ENCODE measurements at regions not wholly inside any gene's neighbourhood (a gene's known extent, or its start where the extent isn't known, plus 50 kb on each side); places are given as distances from the start of the nearest gene placed in this dataset.

DNA sequence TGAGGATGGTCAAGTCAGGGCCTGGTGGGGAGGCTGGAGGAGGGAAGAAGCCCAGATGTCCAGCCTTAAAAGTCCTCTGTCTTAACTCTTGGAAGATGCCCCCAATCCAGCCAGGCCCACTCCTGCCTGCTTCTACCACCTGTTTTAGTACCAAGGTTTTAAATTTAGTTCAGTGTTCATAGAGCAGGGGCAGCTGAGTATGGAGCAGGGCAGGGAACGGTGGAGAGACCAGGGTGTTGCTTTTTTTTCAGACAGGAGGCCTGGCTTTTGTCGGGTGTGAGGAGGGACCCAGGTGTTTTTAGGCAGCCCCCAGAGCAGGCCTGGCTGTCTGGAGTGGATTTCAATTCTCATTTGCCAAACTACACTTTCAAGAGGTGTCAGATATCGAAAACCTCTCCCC is 278.8 kb downstream of the CDC5L start:
- intact Hi-C loops (cut with micrococcal nuclease), result no loop called here
- no peak for DNase-seq

DNA sequence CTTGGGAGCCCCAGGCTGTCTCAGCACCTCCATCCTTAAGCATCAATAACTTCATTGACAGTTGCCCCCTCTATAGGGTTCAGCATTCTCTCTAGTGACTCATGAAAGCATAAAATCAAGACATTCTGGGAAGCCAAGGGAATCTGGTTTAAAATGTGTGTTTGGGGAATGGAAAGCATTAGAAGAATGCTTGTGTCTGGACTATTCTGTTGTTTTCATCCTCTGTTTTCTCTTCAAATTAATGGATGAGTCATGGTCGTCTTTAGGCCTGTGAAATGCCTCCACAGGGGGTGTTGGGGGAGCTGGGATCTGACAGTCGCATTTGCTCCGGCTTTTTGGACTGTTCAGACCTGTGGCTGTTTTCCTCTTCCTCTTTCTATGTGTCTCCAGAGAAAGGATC is 279.7 kb downstream of the CDC5L start:
- ATAC-seq (no peak), DNase-seq (no peak)
- intact Hi-C loops (cut with micrococcal nuclease), result no loop called here

More for the DNA sequence above, 278.8 kb downstream of the CDC5L start:
- ATAC-seq, result no peak

DNA sequence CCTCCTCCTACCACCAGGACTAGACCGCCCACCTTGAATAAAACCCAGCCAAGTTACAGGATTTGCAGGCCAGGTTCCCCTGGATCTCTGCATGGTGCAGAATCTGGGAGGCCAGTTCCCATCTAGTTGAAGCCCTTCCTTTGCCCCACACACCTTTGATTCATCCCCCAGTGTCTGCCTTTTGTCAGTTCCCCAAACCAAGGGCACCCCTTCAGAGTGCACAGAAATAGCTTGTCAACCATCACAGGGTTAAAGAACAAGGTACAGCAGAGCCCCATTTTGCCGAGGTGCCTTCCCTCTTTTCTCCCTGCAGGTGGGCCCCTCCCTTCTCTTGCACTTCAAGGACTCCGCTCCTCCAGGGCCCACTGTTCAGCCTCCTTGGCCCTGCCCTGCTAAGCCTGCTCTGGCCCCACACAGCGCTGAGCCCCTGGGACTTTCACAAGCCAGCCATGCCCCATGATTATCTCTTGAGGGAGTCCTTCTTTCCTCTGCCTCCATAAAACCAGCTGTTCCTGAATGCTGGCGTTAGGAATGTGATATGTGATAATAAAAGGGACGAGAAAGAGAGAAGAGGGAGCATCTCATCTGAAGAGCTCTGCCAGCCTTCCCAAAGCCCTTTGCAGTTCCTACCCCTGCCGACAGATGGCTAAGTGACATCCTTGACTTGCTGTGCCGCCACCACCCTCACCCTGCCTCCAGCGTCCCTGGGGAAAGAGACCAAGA is 280.3 kb downstream of the CDC5L start:
- DNase-seq, result no peak
- intact Hi-C loops (cut with micrococcal nuclease), result no loop called here

DNA sequence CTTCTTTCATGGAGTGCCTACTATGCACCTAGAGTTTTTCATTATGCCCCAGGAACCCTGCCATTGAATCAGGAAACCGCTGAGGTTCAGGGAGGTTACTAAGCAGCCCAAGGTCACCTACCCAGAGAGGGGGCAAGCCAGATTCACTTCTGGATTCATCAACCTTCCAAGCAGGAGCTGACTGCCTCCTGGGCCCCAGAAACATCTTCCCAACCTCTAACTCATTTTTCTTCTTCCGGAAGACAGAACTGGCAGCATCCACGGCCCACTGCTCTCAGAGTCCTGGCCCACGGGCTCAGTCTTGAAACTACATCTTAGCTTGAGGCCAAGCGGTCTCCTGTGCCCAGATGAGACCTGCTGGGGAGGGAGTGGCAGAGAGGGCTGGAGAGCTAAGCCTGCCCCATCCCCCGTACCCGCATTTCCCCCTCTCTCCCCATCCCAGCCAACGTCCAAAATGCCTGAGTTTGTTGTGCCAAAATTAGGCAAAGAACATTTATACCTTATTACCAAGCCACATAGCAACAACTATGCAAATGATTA is 281.0 kb downstream of the CDC5L start:
- intact Hi-C loops (cut with micrococcal nuclease), result no loop called here
- ATAC-seq (no peak), DNase-seq (no peak)

More for the DNA sequence above, 280.3 kb downstream of the CDC5L start:
- ATAC-seq, result peak; percentile 41

DNA sequence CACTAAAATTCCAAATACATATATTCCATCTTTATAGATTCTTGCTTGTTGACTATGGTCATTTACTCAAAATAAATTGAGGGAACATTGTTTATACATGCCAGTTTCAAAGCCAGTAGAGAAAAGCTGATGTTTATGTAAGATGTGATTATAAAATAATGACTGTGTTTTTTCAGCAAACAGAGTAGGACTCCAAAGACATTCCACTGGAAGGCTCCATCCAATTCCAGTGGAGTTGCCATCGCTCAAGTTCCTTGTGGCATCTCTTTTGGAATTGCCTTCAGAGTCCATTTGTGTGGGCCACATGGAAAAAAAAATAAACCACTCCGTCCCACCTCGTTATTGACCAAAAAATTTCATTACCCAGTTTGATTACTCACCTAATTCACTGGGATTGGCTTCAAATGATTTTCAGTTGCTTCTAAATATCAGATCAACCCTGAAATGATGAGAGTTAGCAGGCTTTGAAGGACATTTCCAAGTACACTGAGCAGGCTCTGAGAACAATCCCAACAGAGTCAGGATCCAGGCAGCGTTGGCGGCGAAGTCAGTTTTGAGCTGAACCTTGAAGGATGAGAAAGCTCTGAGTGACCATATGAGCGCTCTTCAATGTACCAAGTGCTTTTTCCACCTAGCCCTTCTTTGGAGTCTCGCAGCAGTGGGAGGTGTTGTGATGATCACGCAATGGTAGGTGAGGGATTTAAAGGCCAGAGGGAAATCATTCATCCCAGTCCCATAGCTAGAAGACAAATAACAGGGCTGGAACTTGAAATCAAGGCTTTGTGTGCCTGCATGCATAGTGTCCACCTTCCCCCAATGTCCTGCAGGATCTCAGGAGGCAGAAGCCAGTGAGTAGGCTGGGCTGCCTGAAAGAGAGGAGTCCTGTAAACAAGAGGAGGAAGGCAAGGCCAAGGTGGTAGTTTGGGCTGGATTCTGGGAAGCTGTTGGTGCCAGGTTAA is 281.7 kb downstream of the CDC5L start:
- DNase-seq (no peak), ATAC-seq (no peak)
- intact Hi-C loops (cut with micrococcal nuclease), result no loop called here

DNA sequence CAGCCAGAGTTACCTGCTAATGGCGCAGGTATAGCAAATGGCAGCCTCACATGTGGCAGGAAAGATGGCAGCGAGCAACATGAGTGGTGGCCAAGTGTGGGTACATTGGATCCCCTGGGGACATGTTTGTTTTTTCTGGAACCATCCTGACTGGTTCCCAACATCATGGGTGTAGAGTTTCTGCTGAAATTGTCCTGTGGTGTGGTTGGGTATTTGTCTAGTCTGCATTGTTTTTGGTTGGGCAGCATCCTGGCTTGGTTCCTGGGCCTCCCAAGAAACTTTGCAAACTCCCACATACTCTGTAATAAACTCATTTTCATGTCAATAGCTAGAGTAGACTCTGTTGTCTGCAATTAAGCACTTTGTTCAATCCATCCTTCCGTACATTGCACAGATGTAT is 282.6 kb downstream of the CDC5L start:
- ATAC-seq (no peak), DNase-seq (no peak)
- intact Hi-C loops (cut with micrococcal nuclease), result no loop called here

DNA sequence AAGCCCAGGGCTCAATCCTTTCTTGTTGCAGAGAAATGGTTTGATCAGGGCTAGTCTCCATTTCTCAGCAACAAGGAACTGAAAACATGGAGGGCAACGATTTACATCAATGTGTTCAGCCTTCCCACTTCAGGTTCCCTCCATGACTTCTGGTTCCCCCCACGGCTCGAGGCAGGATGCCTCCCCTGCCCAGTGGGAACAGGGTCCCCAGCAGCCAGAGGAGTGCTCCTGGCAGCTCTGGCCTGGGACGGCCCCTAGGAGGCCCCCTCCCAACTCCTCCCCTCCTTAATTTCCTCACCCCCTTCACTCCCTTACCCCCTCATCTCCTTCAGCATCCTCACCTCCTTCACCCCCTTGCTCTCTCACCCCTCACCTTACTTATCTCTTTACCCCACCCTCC is 283.8 kb downstream of the CDC5L start:
- ATAC-seq (no peak), DNase-seq (no peak)
- intact Hi-C loops (cut with micrococcal nuclease), result no loop called here

DNA sequence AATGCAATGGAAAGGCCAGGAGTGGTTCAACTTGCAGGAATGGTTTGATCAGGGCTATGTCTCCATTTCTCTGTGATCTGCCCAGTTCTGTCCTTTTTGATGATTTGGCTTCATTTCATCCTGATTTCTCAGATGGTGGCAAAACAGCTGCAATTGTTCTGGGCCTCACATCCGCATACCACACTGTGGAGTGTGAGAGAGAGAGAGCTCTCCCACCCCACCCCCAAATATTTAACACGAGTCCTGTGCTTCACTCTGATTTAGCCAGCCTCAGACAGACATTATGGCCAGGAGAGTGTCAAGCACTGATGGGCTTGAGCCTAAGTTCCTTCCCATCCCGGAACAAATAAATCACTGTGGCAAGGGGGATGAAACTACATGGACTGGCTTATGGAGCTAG is 284.6 kb downstream of the CDC5L start:
- no peak for ATAC-seq
- intact Hi-C loops (cut with micrococcal nuclease), result no loop called here
- DNase-seq, result no peak

DNA sequence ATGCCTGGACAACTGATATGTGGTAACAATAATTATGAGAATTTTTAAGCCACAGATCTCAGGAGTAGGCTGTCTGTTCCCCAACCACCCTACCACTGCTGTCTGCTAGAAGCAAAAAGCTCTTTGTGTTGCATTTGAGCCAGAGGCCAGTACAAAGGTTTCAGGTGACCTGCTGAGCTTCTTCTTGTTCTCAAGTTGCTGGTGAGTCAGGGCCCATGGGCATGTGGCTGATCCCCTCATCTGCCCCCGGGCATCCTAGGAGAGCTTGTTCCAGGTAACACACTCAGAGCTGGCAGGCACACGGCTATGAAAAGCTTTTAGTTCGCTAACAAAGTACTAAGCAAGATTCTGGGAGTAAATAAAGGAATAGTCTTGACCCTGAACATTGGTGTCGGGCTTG is 285.3 kb downstream of the CDC5L start:
- ATAC-seq, result no peak
- intact Hi-C loops (cut with micrococcal nuclease), result no loop called here

DNA sequence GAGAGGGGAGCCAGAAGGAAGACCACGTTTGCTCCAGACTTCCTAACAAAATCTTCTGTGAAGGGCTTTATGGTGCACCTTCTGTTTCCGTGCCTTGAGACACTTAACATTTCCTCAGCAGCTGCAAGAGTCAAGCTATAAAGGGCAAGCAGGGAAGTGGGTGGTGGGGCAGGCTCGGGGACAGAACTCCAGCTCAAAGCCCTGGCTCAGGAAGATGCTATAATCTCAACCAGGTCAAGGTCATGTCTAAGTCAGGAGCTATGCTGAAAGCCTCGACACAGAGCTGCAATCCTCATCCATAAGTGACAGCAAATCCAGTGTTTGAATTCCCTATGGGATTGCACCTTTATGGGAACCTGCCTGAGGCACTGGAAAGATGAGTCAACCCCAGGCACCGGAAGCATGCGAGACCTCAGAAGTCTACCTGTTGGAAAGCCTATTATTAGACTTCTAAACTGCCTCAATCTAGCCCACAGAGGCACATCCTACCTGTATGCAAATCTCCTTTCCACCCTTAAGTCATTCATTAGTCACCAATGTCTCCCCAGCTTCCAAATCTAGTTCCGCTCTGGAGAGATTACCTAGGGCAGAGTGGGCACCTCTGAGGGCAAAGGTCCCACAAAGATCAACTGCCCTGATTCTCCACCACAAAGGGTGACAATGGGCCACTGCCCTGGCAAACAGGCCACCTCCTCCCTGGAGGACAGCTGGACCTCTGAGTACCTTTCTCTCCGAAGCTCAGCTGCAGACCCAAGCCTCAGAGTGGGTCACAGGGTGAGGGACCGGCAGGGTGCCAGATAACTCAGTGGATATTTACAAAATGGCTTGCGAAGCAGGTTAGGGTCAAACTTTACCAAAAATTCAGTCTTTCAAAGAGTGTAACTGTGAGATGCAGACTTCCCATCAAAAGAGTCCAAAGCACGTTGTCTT is 287.0 kb downstream of the CDC5L start:
- intact Hi-C loops (cut with micrococcal nuclease), result no loop called here
- DNase-seq, result no peak

More for the DNA sequence above, 285.3 kb downstream of the CDC5L start:
- no peak for DNase-seq

DNA sequence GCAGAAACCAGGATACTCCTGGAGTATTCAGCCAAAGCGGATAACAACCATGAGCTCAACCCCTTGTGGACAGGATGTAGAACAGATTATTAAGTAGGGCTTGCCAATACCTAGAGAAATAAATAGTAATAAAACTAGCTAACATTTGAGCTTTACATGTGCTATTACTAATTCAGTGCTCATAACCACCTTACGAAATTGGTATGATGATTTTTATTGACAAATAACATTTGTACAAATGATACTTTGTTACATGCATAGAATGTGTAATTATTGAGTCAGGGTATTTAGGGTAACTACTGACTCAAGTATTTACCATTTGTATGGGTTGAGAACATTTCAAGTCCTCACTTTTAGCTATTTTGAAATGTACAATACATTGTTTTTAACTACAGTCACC is 287.9 kb downstream of the CDC5L start:
- ATAC-seq (no peak), DNase-seq (no peak)
- intact Hi-C loops (cut with micrococcal nuclease), result no loop called here

More for the DNA sequence above, 287.0 kb downstream of the CDC5L start:
- ATAC-seq, result no peak

DNA sequence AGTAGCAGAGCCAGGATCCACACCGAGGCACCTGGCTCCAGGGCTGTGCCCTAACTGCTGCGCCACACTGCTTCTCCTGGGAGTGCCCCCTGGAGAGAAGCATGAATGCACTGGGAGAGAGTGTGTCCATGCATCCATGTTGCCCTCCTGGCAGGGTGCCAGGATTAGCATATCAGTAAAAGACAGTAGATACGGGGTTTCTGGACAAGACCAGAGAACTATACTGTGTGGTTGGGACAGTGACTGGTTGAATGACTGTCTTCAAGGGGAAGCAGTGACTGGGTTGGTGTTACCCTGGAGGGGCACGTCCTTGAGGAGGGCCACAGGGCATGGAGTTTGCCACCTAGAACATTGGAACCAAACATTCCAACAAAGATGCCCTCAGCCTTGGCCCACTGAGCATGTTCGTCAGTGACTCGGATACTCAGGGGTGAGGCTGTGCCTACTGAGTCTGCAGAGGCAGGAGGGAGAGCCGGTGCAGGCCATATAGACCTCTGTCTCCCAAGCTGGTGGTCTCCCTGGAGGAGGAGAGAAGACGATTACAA is 288.8 kb downstream of the CDC5L start:
- intact Hi-C loops (cut with micrococcal nuclease), result no loop called here
- DNase-seq (no peak), ATAC-seq (no peak)

DNA sequence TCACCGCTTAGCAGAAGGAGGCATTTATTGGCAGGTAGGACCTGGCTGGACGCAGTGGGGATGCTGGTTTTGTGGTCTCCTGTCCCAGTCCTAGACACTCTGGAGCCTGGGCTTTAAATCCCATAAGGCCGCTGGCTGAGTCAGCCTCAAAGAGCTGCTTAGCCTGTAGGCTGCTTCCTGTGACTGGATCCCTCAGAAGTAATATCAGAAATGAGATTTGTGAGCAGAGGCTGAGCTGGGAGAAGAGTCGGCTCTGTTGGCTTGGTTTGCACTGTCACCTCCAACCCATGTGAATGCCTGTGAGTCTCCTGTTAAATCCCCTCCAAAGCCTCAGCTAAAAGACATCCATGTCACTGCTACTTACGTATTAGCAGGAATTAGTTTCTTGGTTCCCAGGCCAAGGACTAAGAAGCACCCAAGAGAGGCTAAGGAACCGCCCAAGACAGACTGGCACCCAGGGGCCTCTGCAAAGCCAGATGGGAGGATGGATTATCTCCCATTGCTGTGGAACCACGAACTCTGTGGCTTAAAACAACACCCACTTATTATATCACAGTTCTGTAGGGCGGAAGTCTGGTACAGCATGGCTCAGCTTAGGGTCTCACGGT is 289.4 kb downstream of the CDC5L start:
- ATAC-seq (no peak), DNase-seq (no peak)
- intact Hi-C loops (cut with micrococcal nuclease), result no loop called here

DNA sequence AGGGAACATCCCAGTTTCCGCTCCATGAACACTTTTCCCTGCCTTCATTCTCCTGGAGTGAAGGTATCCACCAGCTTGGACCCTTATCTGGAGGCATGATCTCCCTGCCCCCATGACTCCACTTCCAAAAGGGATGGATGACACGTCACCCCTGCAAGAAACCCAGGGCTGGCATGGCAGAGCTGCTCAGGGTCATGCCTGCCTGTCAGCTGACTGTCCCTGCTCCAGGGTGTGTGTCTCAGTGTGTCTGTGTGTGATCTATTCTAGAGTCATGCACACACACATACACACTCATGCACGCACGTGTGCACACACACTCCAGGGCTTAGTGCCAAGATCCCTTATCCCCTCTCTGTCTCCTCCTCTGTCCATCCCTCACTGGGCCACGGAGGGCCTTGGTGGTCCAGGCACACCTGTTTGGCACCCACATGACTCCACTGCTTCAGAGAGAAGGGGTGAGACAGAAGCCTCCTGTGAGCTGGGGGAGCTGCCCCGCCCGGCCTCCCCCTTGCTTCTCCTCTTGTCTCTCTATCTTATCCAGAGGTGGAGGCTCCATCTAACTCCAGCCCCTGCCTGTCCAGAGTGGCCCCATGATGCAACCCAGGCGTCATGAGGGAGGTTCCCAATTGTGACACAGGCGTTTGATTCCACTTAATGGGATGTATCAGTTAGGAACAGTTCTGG is 290.9 kb downstream of the CDC5L start:
- DNase-seq (no peak), ATAC-seq (no peak)
- intact Hi-C loops (cut with micrococcal nuclease), result no loop called here

DNA sequence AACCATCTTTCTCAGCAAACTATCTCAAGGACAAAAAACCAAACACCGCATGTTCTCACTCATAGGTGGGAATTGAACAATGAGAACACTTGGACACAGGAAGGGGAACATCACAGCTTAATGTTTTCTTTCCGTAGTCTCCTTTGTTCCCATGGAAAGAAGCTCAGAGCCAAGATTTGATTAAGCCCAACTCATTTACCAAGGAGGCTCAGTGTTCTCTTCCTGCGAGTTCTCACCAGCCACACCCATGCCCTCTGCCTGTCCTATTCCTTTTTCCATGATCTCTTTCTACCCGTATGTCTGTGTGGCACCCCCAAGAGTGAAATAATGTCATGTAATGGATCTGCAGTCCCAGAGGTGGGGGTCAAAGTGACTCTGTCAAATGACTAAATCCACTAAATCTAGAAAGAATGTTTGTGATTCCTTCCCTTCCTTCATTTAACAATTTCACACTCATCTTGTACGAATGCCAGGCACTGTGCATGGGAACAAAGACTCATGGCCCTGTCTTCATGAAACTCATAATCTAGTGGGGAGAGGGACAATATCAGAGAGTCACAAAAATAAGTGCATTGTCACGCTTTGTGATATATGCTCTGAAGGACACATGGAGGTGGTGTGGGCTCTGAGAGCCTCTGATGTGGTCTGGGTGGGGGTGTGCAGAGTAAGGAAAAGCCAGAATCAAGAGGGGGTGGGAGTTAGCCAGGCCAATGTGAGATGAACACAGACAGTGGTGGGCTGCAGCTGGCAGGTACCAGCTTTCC is 292.1 kb downstream of the CDC5L start:
- no peak for ATAC-seq
- intact Hi-C loops (cut with micrococcal nuclease), result no loop called here
- no peak for DNase-seq

DNA sequence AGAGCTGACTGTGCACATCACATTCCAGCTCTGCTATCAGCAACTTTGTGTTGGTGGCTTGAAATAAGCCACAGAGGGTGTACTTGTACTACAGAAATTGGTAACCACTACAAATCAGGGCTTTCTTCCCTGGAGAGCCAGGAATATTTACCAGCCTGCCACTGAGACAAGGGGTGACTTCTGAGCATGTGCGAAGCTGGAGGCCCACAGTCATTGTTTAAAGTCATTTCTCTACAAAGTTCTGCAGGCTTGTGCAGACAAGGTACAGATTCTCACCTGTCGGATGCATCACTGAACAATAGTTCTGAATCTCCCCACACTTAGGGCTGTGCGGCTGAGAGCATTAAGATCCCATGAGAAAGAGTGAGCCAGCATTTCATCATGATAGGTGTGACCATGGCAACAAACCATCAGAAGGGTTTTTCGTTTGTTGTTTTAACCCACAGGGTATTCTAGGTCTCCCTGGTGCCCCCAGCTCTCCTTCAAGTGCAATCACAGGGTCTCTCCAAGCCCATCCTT is 292.8 kb downstream of the CDC5L start:
- DNase-seq (no peak), ATAC-seq (no peak)
- intact Hi-C loops (cut with micrococcal nuclease), result no loop called here

DNA sequence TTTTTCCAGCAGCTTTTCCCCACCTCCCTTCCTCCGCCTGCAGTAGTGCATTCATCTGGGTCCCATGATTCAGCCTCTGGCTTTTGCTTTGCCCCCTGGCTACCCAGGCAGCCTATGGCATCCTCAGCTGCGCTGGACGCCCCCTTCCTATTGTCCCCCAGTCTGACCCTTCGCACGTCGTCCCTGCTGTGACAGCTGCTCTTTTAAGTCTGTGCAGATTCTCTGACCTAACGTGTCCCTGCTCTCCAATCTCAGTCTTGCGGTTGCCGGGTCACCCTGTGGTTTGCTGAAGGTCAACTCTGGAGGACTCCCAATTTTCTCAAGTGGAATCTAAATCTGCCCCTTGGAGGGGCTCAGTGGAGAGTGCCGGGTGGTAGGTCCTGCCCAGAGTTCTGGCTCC is 294.3 kb downstream of the CDC5L start:
- no peak for ATAC-seq

More for the DNA sequence above, 294.3 kb downstream of the CDC5L start:
- no peak for DNase-seq
- intact Hi-C loops (cut with micrococcal nuclease), result no loop called here
